ENCODE measurements at regions not wholly inside any gene's neighbourhood (a gene's known extent, or its start where the extent isn't known, plus 50 kb on each side); places are given as distances from the start of the nearest gene placed in this dataset.

DNA sequence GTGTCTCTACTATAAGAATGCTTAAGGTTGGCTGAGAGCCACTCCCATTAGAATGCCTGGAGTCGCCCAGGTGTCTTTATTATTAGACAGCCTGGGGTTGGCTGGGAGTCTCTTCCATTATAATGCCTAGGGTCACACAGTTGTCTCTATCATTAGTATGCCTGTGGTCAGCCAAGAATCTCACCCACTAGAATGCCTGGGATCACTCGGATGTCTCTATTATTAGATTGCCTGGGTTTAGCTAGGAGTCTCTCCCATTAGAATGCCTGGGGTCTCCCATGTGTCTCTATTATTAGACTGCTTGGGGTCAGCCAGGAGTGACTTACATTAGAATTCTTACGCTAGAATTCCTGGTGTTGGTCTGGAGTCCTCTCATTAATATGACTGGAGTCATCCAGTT is 2255.3 kb downstream of the TP53TG3F start:
- Histone ChIP-seq H3K27me3 (ENCODE audit: control insufficient read depth, insufficient read depth, low read length) (no peaks in the 10 kb centered on the region), H3K36me3 (ENCODE audit: control insufficient read depth, insufficient read depth, low read length) (no peaks in the 10 kb centered on the region), H3K4me3 (ENCODE audit: low read depth in 2 of 2, low read length in 2 of 2) (no peak overlapping the region), H3K4me1 (ENCODE audit: control insufficient read depth, insufficient read depth, low read length) (no peaks in the 10 kb centered on the region), H3K27ac (ENCODE audit: low read length) (no peak overlapping the region), H3K9me3 (ENCODE audit: control insufficient read depth, insufficient read depth, low read depth, low read length) (no peaks in the 10 kb centered on the region)
- BruUV-seq (replicated peaks) = no TSS peak
- in situ Hi-C loops (cut with HindIII; ENCODE audit: low pct_unique_long_range_greater_than_20kb, low sequenced_read_pairs) = no loop called here
- ATAC-seq (no peak), DNase-seq (ENCODE audit: low read depth, low spot score) (no peak)
- intact Hi-C loops (cut with micrococcal nuclease; ENCODE audit: unreplicated experiment) = no loop called here
- TF ChIP-seq POLR2AphosphoS5 (IDR thresholded peaks at IDR 0.05; ENCODE audit: low read depth, low read length) (no peak), TCF7L2 (IDR thresholded peaks at IDR 0.05; ENCODE audit: low read depth, low read length) (no peak), SIN3A (IDR thresholded peaks at IDR 0.05; ENCODE audit: borderline replicate concordance, insufficient read depth, low read depth, low read length) (no peak), CTCF (IDR thresholded peaks at IDR 0.05) (no peak)
- TF ChIP-seq, protein P1, sequence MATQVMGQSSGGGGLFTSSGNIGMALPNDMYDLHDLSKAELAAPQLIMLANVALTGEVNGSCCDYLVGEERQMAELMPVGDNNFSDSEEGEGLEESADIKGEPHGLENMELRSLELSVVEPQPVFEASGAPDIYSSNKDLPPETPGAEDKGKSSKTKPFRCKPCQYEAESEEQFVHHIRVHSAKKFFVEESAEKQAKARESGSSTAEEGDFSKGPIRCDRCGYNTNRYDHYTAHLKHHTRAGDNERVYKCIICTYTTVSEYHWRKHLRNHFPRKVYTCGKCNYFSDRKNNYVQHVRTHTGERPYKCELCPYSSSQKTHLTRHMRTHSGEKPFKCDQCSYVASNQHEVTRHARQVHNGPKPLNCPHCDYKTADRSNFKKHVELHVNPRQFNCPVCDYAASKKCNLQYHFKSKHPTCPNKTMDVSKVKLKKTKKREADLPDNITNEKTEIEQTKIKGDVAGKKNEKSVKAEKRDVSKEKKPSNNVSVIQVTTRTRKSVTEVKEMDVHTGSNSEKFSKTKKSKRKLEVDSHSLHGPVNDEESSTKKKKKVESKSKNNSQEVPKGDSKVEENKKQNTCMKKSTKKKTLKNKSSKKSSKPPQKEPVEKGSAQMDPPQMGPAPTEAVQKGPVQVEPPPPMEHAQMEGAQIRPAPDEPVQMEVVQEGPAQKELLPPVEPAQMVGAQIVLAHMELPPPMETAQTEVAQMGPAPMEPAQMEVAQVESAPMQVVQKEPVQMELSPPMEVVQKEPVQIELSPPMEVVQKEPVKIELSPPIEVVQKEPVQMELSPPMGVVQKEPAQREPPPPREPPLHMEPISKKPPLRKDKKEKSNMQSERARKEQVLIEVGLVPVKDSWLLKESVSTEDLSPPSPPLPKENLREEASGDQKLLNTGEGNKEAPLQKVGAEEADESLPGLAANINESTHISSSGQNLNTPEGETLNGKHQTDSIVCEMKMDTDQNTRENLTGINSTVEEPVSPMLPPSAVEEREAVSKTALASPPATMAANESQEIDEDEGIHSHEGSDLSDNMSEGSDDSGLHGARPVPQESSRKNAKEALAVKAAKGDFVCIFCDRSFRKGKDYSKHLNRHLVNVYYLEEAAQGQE (IDR thresholded peaks at IDR 0.05; ENCODE audit: insufficient read depth in 1 of 2, low read depth in 2 of 2, low read length in 1 of 2) = no peak
- POLR2A ChIA-PET = no interaction called here
- CTCF ChIA-PET = no interaction called here

DNA sequence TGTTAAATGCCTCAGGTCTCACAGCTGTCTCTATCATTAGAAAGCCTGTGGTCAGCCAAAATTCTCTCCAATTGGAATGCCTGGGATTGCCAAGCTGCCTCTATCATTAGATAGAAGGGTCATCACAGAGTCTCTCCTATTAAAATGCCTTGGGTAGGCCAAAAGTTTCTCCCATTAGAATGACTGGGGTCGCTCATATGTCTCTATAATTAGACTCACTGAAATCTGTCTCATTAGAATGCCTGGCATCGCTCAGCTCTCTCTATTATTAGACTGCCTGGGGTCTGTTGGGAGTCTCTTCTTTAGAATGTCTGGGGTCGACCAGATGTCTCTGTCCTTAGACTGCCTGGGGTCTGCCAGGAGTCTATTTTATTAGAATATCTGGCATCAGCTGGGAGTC is 2265.1 kb downstream of the TP53TG3F start:
- POLR2A ChIA-PET = no interaction called here
- no peaks in the 10 kb centered on the region for H3K4me1 ChIP-seq (ENCODE audit: control insufficient read depth, insufficient read depth, low read length)
- intact Hi-C loops (cut with micrococcal nuclease; ENCODE audit: unreplicated experiment) = loop anchor here (10.0 kb wide), 1 partner anchor 50 kb away; no protein-coding TSS in a partner anchor
- H3K4me3 ChIP-seq (ENCODE audit: low read depth in 2 of 2, low read length in 2 of 2) = no peak overlapping the region
- TF ChIP-seq, protein P1 (IDR thresholded peaks at IDR 0.05; ENCODE audit: insufficient read depth in 1 of 2, low read depth in 2 of 2, low read length in 1 of 2) = no peak
- TF ChIP-seq TCF7L2 (IDR thresholded peaks at IDR 0.05; ENCODE audit: low read depth, low read length) (no peak), SIN3A (IDR thresholded peaks at IDR 0.05; ENCODE audit: borderline replicate concordance, insufficient read depth, low read depth, low read length) (no peak), POLR2AphosphoS5 (IDR thresholded peaks at IDR 0.05; ENCODE audit: low read depth, low read length) (no peak), CTCF (IDR thresholded peaks at IDR 0.05) (no peak)
- no peak for ATAC-seq
- no peak for DNase-seq (ENCODE audit: low read depth, low spot score)
- BruUV-seq (replicated peaks) = no TSS peak
- H3K36me3 ChIP-seq (ENCODE audit: control insufficient read depth, insufficient read depth, low read length) = no peaks in the 10 kb centered on the region
- H3K27ac ChIP-seq (ENCODE audit: low read length) = no peak overlapping the region
- in situ Hi-C loops (cut with HindIII; ENCODE audit: low pct_unique_long_range_greater_than_20kb, low sequenced_read_pairs) = no loop called here
- H3K27me3 ChIP-seq (ENCODE audit: control insufficient read depth, insufficient read depth, low read length) = no peaks in the 10 kb centered on the region
- CTCF ChIA-PET = no interaction called here
- H3K9me3 ChIP-seq (ENCODE audit: control insufficient read depth, insufficient read depth, low read depth, low read length) = no peaks in the 10 kb centered on the region

Data from Panc1 (cell line).